ES-I3 (cell line): ENCODE measurements at regions not wholly inside any gene's neighbourhood (a gene's known extent, or its start where the extent isn't known, plus 50 kb on each side); places are given as distances from the start of the nearest gene placed in this dataset.

Experiments used
- H3K36me3 ChIP-seq: 2 replicates; pipeline ENCODE4 v1.6.1; 2013; ENCODE audit warnings: mild to moderate bottlenecking, low read length, control low read depth, moderate library complexity; ENCODE audit not compliant: insufficient read depth
- H3K4me1 ChIP-seq: 2 replicates; pipeline ENCODE4 v1.6.1; 2013; ENCODE audit warnings: mild to moderate bottlenecking, control low read depth, low read length; ENCODE audit not compliant: insufficient read depth
- H3K9ac ChIP-seq: 2 replicates; pipeline ENCODE4 v1.6.1; 2013; ENCODE audit warnings: low read depth, mild to moderate bottlenecking, low read length, moderate library complexity
- H3K9me3 ChIP-seq: 2 replicates; pipeline ENCODE4 v1.6.1; 2013; ENCODE audit warnings: mild to moderate bottlenecking, low read length, moderate library complexity; ENCODE audit not compliant: control insufficient read depth, insufficient read depth

DNA sequence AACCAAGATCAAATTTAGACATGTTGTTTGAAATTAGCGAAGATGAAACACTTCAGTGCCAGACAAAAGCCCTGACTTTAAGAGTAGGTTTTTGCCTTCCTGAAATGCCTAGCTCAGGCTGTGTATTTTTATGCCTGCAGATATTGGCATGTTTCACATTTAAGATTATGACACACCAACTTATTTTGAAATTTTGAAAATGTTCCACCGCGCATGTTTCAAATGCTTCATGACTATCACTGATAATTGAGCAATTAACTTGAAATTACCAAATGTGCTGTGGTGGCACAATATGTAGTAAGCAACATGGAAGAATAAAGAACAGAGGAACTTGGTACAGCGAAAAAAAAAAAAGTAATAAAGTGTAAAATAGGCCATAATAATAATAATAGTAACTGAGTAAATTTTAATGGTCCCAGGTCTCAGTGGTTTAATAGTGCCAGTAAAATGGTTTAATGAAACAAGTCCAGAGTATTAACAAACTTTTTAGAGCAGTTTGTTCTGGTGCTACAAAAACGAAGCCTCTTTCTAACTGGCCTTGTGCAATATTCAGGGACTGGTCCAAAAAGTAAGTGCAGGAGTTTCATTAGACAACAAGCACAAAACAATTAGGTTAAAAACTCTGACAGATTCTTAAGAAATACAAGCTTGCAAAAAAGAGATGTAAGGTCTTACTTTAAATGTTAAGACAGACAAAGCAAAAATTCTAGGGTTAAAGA lies 112.5 kb upstream of the SOX6 start:
- H3K9me3 ChIP-seq, result no peaks in the 10 kb centered on the region
- no peak overlapping the region for H3K9ac ChIP-seq
- H3K4me1 ChIP-seq, result peaks cover 6% of the 10 kb centered on the region; the same call in 1 of the 2 replicates
- H3K36me3 ChIP-seq, result no peaks in the 10 kb centered on the region

DNA sequence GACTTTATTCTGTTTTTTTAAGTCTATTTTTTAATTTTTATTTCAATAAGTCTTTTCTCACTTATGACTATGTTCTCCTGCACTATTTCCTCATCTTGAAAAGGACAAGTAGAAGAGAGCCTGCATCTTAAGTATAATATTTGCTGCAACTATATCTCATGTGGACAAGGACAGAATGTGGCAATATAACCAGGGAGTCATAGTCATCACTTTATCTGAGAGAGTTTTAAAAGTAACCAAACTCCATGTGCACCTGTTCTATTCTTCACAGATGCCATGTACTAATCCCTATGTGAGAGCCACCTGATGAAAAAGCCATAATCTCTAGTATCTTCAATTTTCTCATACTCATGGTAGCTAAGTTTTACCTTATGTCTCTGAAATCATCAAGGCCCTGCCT lies 104.2 kb upstream of the SOX6 start:
- no peak overlapping the region for H3K9ac ChIP-seq
- H3K9me3 ChIP-seq, result no peaks in the 10 kb centered on the region
- no peaks in the 10 kb centered on the region for H3K36me3 ChIP-seq
- no peaks in the 10 kb centered on the region for H3K4me1 ChIP-seq

DNA sequence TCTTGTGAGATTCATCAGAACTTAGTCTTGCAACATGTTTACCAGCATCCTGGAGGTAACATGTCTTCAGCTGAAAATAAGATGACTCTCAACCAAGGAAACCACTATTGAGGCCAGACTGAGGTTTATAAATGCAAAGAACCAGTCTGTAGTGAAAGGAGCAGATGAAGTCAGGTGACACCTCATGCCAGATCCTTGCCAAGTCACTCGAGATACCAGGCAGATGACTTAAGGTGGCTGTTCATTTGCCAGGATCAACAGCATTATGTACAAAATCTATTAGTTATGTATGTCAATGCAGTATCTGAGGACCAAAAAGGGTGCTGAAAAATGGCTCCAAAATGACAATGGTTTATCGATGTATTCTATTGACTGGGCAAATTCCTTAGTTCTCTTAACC lies 100.0 kb upstream of the SOX6 start:
- no peaks in the 10 kb centered on the region for H3K36me3 ChIP-seq
- no peaks in the 10 kb centered on the region for H3K9me3 ChIP-seq
- no peaks in the 10 kb centered on the region for H3K4me1 ChIP-seq
- H3K9ac ChIP-seq, result no peak overlapping the region

DNA sequence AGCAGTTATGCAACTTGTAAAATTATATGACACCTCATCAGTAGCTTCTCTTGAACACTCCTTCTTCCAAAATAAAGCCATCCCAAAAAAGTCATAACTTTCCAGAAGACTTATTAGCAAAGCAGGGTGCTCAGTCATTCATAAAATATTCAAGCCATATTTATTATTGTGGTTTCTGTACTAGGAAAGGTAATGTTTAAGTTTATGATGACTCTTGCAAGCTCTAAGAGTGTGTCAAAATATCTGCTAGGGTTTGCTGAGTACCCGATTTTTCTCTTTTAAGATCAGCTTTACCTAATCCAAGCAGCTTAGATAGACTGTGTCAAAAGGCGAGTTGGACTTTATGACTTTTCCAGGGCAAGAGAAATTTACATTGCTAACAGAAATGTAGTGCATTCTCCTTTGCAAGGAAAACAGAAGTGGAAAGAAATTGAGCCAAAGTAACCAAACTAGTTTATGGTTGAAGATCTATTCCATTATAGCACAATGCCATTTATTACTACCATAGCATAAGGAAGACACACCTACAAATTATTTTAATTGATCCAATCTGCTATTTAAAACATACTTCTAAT lies 98.0 kb upstream of the SOX6 start:
- H3K36me3 ChIP-seq, result no peaks in the 10 kb centered on the region
- H3K9me3 ChIP-seq, result no peaks in the 10 kb centered on the region
- H3K9ac ChIP-seq, result no peak overlapping the region
- no peaks in the 10 kb centered on the region for H3K4me1 ChIP-seq

DNA sequence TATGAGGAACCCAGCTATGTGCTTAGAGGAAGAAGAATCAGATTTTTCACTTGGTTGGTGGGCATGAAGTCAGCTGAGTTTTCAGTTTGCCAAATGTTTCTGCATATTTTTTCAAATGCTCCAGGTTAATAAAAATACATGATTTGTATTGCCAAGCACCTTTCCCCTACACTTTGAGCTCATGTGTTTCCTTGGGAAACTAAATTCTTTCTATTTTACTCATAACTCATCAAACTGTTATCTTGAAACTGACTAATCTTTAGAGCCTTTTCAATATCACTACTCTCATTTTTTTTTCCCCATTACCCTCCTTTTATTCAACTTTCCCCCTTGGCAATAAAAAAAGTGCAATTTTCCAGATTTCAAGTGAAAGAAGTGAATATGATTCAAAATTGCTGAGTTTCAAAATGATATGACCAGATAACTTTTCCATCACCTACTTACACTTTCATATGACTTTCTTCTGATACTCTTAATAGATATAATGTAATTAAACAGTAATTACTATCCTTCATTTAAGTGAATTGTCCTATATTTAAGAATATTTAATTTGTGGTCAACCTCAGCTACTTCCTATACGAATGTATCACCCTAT lies 91.9 kb upstream of the SOX6 start:
- no peaks in the 10 kb centered on the region for H3K4me1 ChIP-seq
- no peaks in the 10 kb centered on the region for H3K9me3 ChIP-seq
- no peaks in the 10 kb centered on the region for H3K36me3 ChIP-seq
- no peak overlapping the region for H3K9ac ChIP-seq

DNA sequence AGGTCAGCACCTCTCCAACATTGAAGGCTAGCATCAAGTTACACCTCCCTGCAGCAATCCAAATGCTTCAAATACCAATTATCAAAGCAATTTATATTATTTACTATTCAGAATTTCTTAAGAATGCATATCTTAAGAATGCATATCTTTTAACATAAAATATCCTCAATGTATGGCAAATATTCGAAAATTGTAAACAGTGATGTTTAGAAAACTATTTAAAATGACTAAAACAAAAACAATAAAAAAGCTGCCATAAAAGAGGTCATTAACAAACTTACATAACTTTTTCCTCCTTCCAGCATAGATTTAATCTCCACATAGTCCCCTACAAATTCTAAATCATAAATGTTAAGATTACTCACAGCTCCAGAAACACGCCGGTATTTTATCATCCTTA lies 85.1 kb upstream of the SOX6 start:
- Histone ChIP-seq H3K9me3 (no peaks in the 10 kb centered on the region), H3K4me1 (no peaks in the 10 kb centered on the region), H3K9ac (no peak overlapping the region), H3K36me3 (no peaks in the 10 kb centered on the region)

DNA sequence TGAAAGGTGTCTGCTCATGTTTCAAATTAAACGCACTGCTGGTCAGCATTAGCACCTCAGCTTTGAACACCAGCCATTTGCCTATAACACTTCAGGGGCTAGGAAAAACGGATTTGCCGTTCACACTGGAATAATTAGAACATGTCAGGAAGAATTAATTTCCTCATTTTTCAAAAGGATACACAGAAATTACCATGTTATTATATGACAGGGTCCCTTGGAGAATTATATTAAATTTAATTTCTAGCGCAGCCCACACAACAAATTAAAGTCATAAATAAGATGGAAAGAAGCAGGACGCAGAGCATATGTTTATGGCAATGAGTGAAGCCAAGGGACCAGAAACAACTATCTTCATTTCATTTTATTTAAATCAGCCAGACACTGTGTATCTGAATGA lies 83.8 kb upstream of the SOX6 start:
- H3K9ac ChIP-seq, result no peak overlapping the region
- no peaks in the 10 kb centered on the region for H3K36me3 ChIP-seq
- H3K9me3 ChIP-seq, result no peaks in the 10 kb centered on the region
- no peaks in the 10 kb centered on the region for H3K4me1 ChIP-seq

DNA sequence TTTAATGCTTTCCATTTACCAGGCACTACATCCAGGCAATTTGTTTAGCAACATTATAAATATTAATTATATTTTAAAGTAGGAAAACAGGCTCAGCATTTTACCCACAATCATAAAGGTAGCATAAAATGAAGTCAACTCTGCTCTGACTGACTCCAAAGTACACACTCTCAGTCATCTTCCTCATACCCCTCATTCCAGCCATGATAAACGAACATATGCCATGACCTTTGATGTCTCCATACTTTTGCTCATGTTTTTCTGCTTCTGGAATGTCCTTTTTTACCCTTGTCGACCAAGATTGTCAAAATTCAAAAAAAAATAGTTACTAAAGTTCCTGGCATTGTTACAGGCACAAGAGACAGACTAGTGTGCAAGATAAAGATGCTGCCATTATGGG lies 77.7 kb upstream of the SOX6 start:
- Histone ChIP-seq H3K9me3 (no peaks in the 10 kb centered on the region), H3K9ac (no peak overlapping the region), H3K36me3 (no peaks in the 10 kb centered on the region), H3K4me1 (no peaks in the 10 kb centered on the region)

DNA sequence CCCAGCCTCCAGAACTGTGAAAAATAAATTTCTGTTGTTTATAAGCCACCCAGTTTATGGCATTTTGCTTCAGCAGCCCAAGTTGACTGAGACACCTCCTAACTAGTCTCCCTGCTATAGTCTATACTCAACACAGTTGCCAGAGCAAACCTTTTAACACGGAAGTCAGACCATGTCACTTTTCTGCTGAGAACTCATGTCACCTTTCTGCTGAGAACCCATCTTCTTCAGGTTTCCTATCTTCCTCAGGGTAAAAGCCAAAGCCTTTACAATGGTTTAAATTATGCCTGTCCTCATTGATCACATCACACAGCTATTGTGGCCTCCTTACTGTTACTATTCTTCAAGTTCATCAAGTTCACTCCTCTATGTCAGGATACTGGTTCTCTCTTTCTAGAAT lies 74.3 kb upstream of the SOX6 start:
- Histone ChIP-seq H3K4me1 (no peaks in the 10 kb centered on the region), H3K9me3 (no peaks in the 10 kb centered on the region), H3K36me3 (no peaks in the 10 kb centered on the region), H3K9ac (no peak overlapping the region)

DNA sequence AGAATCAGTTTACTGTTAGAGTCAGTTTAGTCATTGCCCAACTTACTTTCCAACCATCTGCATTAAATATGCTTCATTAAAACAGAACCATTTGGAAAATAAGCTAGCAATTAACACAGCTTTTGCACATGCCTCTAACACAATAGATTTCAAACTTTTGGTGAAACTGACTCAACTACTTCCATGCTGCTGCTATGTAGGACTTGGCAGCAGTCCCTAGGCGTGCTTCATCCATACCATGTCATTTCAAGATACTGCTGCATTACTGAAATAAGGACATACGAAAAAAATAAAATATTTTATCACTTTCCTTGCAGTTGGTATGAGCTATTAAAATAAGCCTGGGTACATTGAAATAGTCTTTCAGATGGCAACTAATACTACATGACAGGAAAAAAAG lies 65.5 kb upstream of the SOX6 start:
- Histone ChIP-seq H3K9ac (no peak overlapping the region), H3K4me1 (no peaks in the 10 kb centered on the region), H3K9me3 (no peaks in the 10 kb centered on the region), H3K36me3 (no peaks in the 10 kb centered on the region)

DNA sequence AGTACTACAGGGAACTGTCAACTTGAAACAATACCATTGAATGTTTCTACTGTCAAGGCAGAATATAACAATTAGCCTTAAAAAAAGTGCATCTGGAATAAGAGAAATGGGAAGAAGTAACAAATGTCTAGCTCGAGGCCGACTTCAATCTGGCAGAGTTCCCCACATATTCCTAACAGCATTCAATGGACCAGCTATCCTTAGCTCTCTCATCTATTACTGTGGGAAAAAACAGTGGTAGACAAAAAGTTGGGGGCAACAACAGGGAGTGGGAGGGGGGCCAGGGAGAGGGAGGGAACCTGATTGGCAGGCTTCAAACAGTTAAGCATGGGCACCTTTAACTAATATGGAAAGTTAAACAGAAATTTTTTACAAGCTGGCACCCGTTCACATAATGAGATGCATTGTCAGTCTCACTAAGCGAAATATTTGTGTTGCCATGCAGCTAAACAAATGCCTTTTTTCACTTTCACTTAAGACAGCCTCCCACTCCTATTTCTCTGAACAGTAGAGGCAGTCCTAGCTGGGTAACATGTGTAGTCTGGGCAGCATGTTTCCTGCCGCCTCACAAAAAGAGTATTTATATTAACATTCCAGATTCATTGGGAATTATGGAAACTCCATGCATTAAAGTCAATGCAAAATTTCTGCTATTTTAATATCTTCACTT lies 62.2 kb upstream of the SOX6 start:
- Histone ChIP-seq H3K36me3 (no peaks in the 10 kb centered on the region), H3K9ac (no peak overlapping the region), H3K9me3 (no peaks in the 10 kb centered on the region), H3K4me1 (no peaks in the 10 kb centered on the region)

DNA sequence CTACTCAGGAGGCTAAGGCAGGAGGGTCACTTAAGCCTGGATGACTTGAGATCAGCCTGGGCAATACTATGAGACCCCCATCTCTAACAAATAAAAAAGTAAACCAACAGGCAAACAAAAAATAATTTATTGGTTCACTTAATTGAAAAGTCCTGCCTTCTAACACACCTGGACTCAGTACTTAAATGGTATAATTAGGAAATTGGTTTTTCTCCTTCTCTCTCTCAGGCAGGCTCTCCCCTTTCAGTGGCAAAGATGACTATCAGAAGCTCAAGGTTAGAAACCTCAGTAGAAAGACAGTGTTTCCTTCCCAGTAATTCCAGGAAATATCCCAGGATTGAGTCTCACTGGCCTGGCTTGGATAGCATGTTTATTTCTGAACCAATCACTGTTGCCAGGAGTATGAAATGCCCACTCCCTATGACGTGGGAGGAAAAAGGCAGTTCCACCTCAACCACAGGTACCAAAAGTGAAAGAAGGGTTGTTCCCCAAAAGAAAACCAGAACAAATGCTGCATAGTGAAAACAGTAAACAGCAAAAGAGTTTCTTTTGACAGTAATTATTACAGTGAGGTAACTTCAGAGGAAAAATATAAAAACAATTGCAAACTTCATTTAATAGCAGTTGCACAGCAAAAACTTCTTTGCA lies 56.3 kb upstream of the SOX6 start:
- H3K9me3 ChIP-seq, result no peaks in the 10 kb centered on the region
- H3K9ac ChIP-seq, result no peak overlapping the region
- H3K4me1 ChIP-seq, result no peaks in the 10 kb centered on the region
- H3K36me3 ChIP-seq, result no peaks in the 10 kb centered on the region

DNA sequence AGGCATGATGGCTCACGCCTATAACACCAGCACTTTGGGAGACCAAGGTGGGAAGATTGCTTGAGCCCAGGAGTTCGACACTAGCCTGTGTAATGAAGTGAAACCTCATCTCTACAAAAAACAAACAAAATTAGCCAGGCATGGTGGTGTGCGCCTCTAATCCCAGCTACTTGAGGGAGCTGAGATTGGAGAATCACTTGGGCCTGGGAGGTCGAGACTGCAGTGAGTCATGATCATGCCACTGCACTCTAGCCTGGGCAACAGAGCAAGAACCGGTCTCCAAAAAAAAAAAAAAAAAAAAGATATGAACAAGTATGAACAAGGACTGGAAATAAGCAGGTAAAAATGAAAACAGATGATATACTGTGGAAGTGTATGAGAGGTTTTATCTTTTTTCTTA lies 54.1 kb upstream of the SOX6 start:
- Histone ChIP-seq H3K9me3 (no peaks in the 10 kb centered on the region), H3K36me3 (no peaks in the 10 kb centered on the region), H3K4me1 (peaks cover 4% of the 10 kb centered on the region; the same call in 1 of the 2 replicates), H3K9ac (no peak overlapping the region)

DNA sequence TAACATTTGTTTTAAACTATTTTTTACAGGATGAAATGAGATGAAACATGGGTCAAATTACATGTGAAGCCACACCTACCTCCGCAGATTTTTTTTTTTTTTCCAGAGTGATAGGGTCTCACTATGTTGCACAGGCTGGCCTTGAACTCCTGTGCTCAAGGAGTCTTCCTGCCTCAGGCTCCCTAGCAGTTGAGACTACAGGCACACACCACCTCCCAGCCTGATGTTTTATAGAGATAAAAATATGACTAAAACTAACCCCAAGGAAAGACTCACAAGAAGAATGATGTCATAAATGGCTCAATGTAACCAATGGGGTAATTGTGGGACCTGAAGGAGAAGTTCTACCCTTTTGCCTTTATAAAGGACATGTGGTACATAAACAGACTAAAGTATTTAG lies 52.3 kb upstream of the SOX6 start:
- H3K4me1 ChIP-seq, result peaks cover 11% of the 10 kb centered on the region; the same call in 1 of the 2 replicates
- H3K36me3 ChIP-seq, result no peaks in the 10 kb centered on the region
- H3K9ac ChIP-seq, result no peak overlapping the region
- H3K9me3 ChIP-seq, result no peaks in the 10 kb centered on the region
